OCI-LY7 (cell line): ENCODE measurements at regions not wholly inside any gene's neighbourhood (a gene's known extent, or its start where the extent isn't known, plus 50 kb on each side); places are given as distances from the start of the nearest gene placed in this dataset.

ENCODE experiments used
- BruUV-seq: library from RNA; stranded (reverse); fragments of 400-500 nt; replicated peaks from 2 replicates; lab custom pipeline; 2021; lab: Mats Ljungman, UMichigan
- CTCF ChIA-PET: fragments of 300-600 bp; sonication (Branson Sonifier 250); formaldehyde crosslinking; loops from one replicate; lab custom pipeline; 2022; ENCODE audit warnings: antibody characterized with exemption; ENCODE audit not compliant: unreplicated experiment; lab: Charles Lee
- POLR2A ChIA-PET: fragments of 300-600 bp; sonication (Branson Sonifier 250); formaldehyde crosslinking; loops from one replicate; lab custom pipeline; 2022; ENCODE audit warnings: antibody characterized with exemption; lab: Charles Lee
- DNase-seq: peaks from one replicate; pipeline ENCODE4 v3.0.0-alpha.2; 2015; ENCODE audit warnings: low spot score
- H2AFZ ChIP-seq: fragments of 200-600 bp; sonication (generic), shearing (Covaris generic); 2 replicates; pipeline ENCODE4 v1.6.1; 2014; ENCODE audit warnings: mild to moderate bottlenecking, antibody characterized with exemption, low read length, moderate library complexity
- H3K27ac ChIP-seq: fragments of 200-600 bp; sonication (generic); 2 replicates; pipeline ENCODE4 v1.5.1; 2014; ENCODE audit warnings: mixed run types, low read depth, mild to moderate bottlenecking, moderate library complexity, low read length, inconsistent platforms; ENCODE audit not compliant: poor library complexity, severe bottlenecking
- H3K36me3 ChIP-seq: fragments of 200-600 bp; sonication (generic); 2 replicates; pipeline ENCODE4 v1.6.1; 2014; ENCODE audit warnings: mild to moderate bottlenecking, antibody characterized with exemption, low read length, moderate library complexity, mixed read lengths; ENCODE audit not compliant: insufficient read depth
- H3K4me1 ChIP-seq: fragments of 200-600 bp; sonication (generic); 2 replicates; pipeline ENCODE4 v1.5.1; 2014; ENCODE audit warnings: mild to moderate bottlenecking, low read length; ENCODE audit not compliant: insufficient read depth, poor library complexity, severe bottlenecking
- H3K4me2 ChIP-seq: fragments of 200-600 bp; sonication (generic); 2 replicates; pipeline ENCODE4 v1.6.1; 2014; ENCODE audit warnings: mild to moderate bottlenecking, low read length
- H3K4me3 ChIP-seq: fragments of 200-600 bp; sonication (generic); 2 replicates; pipeline ENCODE4 v1.5.1; 2014; ENCODE audit warnings: mild to moderate bottlenecking, low read depth, low read length; ENCODE audit not compliant: poor library complexity, severe bottlenecking
- H3K79me2 ChIP-seq: fragments of 200-600 bp; sonication (generic); 2 replicates; pipeline ENCODE4 v1.6.1; 2016; ENCODE audit warnings: low read depth, mild to moderate bottlenecking, low read length, moderate library complexity, mixed read lengths; ENCODE audit not compliant: insufficient read depth
- H3K9me2 ChIP-seq: fragments of 200-600 bp; sonication (generic); 2 replicates; pipeline ENCODE4 v1.6.1; 2016; ENCODE audit warnings: mild to moderate bottlenecking, low read length, mixed read lengths; ENCODE audit not compliant: insufficient read depth
- H3K9me3 ChIP-seq: fragments of 200-600 bp; sonication (generic); 2 replicates; pipeline ENCODE4 v1.6.1; 2014; ENCODE audit warnings: mild to moderate bottlenecking, mixed run types, low read length, mixed read lengths
- H4K20me1 ChIP-seq: fragments of 200-600 bp; sonication (generic); 2 replicates; pipeline ENCODE4 v1.6.1; 2014; ENCODE audit warnings: mild to moderate bottlenecking, antibody characterized with exemption, low read length, moderate library complexity, mixed read lengths; ENCODE audit not compliant: insufficient read depth
- CTCF ChIP-seq: fragments of 200-600 bp; sonication (generic); conservative IDR thresholded peaks from 2 replicates; pipeline ENCODE4 v1.5.1; 2014; ENCODE audit warnings: mild to moderate bottlenecking, antibody characterized with exemption, low read length, moderate library complexity, mixed read lengths
- EZH2phosphoT487 ChIP-seq: fragments of 200-600 bp; sonication (generic); IDR thresholded peaks from 2 replicates; pipeline ENCODE4 v1.6.1; 2018; ENCODE audit warnings: low read depth, borderline replicate concordance, mild to moderate bottlenecking, mixed run types, antibody characterized with exemption, low read length, moderate library complexity, mixed read lengths
- intact Hi-C: fragments of 100-400 bp; cut with micrococcal nuclease; formaldehyde crosslinking; loops from one replicate; pipeline ENCODE4 v1.10.0; 2022; ENCODE audit not compliant: unreplicated experiment

GRCh38 chr21:16330082-16330907, 600.5 kb downstream of the USP25 start:
- Histone ChIP-seq H3K36me3 (no peaks in the 10 kb centered on the region), H3K79me2 (no peaks in the 10 kb centered on the region), H3K4me1 (no peaks in the 10 kb centered on the region), H3K4me3 (no peak overlapping the region), H4K20me1 (no peaks in the 10 kb centered on the region), H3K4me2 (no peak overlapping the region), H3K9me3 (no peaks in the 10 kb centered on the region), H3K27ac (no peak overlapping the region), H3K9me2 (no peaks in the 10 kb centered on the region), H2AFZ (no peak overlapping the region)
- POLR2A ChIA-PET, result interaction anchor here (0.6 kb wide), 1 partner anchor 35 kb away, joined by 3 read pairs; no protein-coding TSS in a partner anchor
- peak; percentile 56 for DNase-seq
- CTCF ChIA-PET, result no interaction called here
- no TSS peak for BruUV-seq
- intact Hi-C loops, result loop anchor here (2.0 to 5.0 kb wide), 2 partner anchors 247 to 438 kb away; no protein-coding TSS in a partner anchor
- no peak for TF ChIP-seq EZH2phosphoT487
- peak; percentile 86 for TF ChIP-seq CTCF

DNA sequence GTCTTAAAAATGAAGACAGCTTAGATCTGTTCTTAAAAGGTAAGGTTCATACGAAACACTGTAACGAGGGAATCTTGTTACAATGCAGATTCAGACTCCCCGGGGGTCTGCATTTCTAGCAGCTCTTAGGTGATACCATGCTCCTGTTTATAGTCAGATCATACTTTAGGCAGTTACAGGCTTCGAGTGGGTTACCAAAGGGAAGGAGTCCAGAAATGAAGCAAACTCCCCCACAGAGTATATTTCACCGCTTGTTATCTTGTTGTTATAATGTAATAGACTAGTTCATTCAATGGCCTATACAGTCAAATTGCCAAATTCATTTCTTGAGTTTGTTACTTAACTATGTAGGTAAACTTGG, 601.1 kb downstream of the USP25 start:
- H2AFZ ChIP-seq, result no peak overlapping the region
- no peak for TF ChIP-seq EZH2phosphoT487
- TF ChIP-seq CTCF, result no peak
- no TSS peak for BruUV-seq

GRCh38 chr21:16337266-16337665, 607.5 kb downstream of the USP25 start:
- Histone ChIP-seq H3K9me2 (no peaks in the 10 kb centered on the region), H3K4me1 (no peaks in the 10 kb centered on the region), H3K4me3 (no peak overlapping the region), H2AFZ (no peak overlapping the region), H3K36me3 (no peaks in the 10 kb centered on the region), H3K79me2 (no peaks in the 10 kb centered on the region), H3K9me3 (no peaks in the 10 kb centered on the region), H3K27ac (no peak overlapping the region), H4K20me1 (no peaks in the 10 kb centered on the region), H3K4me2 (no peak overlapping the region)
- BruUV-seq, result no TSS peak
- TF ChIP-seq CTCF, result no peak
- no peak for TF ChIP-seq EZH2phosphoT487
- DNase-seq, result no peak
- CTCF ChIA-PET, result no interaction called here
- POLR2A ChIA-PET, result no interaction called here
- intact Hi-C loops, result no loop called here

More for the DNA sequence above, 601.1 kb downstream of the USP25 start:
- no peaks in the 10 kb centered on the region for H3K4me1 ChIP-seq
- DNase-seq, result no peak
- ChIA-PET CTCF (no interaction called here), POLR2A (interaction anchor here (0.6 kb wide), 1 partner anchor 34 kb away, joined by 3 read pairs; no protein-coding TSS in a partner anchor)
- no peaks in the 10 kb centered on the region for H3K9me2 ChIP-seq
- H3K4me2 ChIP-seq, result no peak overlapping the region
- H3K9me3 ChIP-seq, result no peaks in the 10 kb centered on the region
- no peak overlapping the region for H3K4me3 ChIP-seq
- H3K27ac ChIP-seq, result no peak overlapping the region
- no peaks in the 10 kb centered on the region for H4K20me1 ChIP-seq
- H3K79me2 ChIP-seq, result no peaks in the 10 kb centered on the region
- H3K36me3 ChIP-seq, result no peaks in the 10 kb centered on the region
- intact Hi-C loops, result loop anchor here (2.0 to 5.0 kb wide), 2 partner anchors 248 to 439 kb away; no protein-coding TSS in a partner anchor
